ENCODE measurements at regions not wholly inside any gene's neighbourhood (a gene's known extent, or its start where the extent isn't known, plus 50 kb on each side); places are given as distances from the start of the nearest gene placed in this dataset.

DNA sequence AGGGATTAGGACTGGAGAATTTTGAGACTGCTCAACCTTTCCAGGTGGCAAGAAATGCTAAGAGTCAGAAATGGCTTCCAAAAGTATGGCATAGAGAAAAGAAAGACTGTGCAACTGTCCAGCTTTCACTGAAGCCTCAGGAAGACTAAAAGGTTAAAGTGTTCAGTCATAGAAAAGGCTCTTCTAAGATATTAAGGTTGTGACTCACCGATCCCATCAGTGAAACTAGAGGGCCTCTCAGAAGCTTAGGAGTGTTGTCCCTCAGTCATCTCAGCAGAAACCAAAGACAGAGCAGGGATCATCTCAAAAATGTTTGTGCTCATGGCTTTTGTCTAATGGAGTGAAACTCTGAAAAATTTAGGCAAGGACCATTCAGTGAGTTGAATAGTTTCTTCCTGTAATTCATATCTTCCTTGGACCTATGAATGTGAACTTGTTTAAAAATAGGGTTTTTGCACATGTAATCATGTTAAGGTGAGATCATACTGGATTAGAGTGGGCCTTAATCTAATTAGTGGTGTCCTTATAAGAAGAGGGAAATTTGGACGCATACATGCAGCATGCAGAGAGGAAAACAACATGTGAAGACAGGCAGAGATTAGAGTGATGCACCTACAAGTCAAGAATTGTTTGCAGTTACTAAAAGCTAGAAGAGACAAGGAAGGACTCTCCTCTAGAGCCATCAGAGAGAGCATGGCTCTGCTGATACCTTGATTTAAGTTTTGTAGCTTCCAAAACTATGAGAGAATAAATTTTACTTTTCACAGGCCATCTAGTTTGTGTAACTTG lies 71.3 kb downstream of the RPE65 start:
- TF ChIP-seq, protein P1, sequence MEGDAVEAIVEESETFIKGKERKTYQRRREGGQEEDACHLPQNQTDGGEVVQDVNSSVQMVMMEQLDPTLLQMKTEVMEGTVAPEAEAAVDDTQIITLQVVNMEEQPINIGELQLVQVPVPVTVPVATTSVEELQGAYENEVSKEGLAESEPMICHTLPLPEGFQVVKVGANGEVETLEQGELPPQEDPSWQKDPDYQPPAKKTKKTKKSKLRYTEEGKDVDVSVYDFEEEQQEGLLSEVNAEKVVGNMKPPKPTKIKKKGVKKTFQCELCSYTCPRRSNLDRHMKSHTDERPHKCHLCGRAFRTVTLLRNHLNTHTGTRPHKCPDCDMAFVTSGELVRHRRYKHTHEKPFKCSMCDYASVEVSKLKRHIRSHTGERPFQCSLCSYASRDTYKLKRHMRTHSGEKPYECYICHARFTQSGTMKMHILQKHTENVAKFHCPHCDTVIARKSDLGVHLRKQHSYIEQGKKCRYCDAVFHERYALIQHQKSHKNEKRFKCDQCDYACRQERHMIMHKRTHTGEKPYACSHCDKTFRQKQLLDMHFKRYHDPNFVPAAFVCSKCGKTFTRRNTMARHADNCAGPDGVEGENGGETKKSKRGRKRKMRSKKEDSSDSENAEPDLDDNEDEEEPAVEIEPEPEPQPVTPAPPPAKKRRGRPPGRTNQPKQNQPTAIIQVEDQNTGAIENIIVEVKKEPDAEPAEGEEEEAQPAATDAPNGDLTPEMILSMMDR (conservative IDR thresholded peaks at IDR 0.05; ENCODE audit: low read depth, low read length), result no peak
- DNase-seq (ENCODE audit: low read depth), result no peak
- H3K4me3 ChIP-seq (ENCODE audit: low read length), result no peak overlapping the region

DNA sequence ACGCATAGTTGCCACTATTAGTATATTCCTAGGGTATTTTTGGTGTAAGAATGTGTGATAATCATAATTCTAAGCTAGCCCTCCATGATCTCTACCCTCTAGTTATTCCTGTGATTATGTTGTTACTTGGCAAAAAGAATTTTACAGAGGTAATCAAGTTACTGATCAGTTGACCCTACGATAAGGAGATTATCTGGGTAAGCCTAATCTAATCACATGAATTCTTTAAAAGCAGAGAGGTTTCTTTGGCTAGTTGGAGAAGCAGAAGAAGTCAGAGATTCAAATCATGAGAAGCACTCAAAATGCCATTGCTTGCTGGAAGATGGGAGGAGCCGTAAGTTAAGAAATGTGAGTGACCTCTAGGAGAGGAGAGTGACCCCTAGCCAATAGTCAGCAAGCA lies 72.7 kb downstream of the RPE65 start:
- DNase-seq (ENCODE audit: low read depth), result peak; percentile 61
- H3K4me3 ChIP-seq (ENCODE audit: low read length), result no peak overlapping the region
- TF ChIP-seq, protein P1 (conservative IDR thresholded peaks at IDR 0.05; ENCODE audit: low read depth, low read length), result no peak

DNA sequence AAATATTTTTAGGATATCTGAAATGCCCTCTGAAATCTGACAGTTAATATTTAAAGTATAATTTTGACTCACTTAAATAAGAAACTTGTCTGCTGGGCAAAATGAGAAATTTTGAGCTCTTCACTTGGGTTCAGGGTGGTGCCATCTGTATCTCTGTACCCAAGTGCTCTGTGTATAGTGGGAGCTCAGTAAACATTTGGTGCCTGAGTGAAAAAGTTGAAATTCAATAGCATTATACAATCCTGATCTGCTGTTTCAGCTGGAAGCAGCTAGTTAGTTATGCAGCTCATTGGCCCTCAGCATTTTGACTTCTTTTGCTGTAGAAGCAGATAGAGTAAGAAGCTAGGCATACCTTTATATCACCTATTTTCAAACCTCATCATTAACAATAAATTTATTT lies 73.3 kb downstream of the RPE65 start:
- TF ChIP-seq, protein P1 (conservative IDR thresholded peaks at IDR 0.05; ENCODE audit: low read depth, low read length), result no peak
- no peak overlapping the region for H3K4me3 ChIP-seq (ENCODE audit: low read length)
- no peak for DNase-seq (ENCODE audit: low read depth)

DNA sequence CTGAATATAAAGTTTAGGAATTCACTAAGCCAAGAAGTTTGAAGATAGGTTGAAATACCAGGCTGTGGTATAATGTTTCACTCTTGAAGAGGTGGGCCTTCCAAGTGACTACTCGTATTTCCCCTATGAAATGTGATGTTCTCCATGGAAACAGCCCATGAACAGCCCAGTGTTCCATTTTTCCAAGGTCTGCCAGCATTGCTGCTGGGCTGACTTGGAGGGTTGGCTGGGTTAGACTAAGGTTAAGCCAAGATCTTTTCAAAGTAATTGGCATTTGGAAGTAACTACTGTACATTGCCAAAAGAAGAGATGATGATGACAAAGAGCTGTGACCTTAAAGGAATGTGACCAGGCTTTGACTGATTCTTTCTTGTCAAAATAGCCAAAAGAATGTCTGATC lies 73.8 kb downstream of the RPE65 start:
- TF ChIP-seq, protein P1 (conservative IDR thresholded peaks at IDR 0.05; ENCODE audit: low read depth, low read length), result no peak
- no peak overlapping the region for H3K4me3 ChIP-seq (ENCODE audit: low read length)
- no peak for DNase-seq (ENCODE audit: low read depth)

DNA sequence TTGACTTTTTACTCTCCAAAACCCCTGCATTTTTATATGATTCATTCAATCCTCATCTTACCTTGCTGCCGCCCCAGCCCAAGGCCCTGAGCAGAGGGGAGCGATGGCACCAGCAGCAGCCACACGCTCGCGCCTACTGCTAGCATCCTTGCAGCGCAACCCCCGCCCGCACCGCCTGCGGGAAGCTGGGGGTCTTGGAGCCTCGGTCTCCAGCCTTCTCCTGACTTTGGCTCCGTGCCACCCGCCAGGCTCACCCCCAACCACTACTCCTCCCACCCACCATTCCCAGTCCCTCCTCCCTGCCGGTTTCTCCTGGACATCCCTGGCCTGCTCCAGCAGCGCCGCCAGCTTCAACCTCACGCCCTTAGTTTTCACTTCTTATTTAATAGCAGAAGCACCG lies 76.6 kb downstream of the RPE65 start:
- no peak for DNase-seq (ENCODE audit: low read depth)
- TF ChIP-seq, protein P1 (conservative IDR thresholded peaks at IDR 0.05; ENCODE audit: low read depth, low read length), result no peak

DNA sequence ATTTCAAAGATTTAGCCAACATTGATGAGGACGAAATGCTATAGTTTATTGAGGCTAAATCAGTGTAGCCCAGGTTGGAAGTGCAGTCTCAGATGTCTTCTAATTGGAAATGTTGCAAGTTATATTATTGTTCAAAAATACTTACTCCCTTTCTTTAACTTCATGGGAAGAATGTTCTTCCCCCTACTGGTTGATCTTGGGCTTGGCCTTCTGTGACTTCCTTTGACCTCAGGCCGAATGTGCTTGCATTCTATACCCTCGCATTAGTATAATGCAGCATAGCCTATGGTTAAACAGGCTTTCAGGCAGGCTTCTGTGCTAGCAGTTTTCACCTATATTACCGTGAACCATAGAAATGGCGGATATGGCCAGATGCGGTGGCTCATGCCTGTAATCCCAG lies 77.3 kb downstream of the RPE65 start:
- TF ChIP-seq, protein P1 (conservative IDR thresholded peaks at IDR 0.05; ENCODE audit: low read depth, low read length), result no peak

More for the DNA sequence above, 76.6 kb downstream of the RPE65 start:
- no peak overlapping the region for H3K4me3 ChIP-seq (ENCODE audit: low read length)

More for the DNA sequence above, 77.3 kb downstream of the RPE65 start:
- DNase-seq (ENCODE audit: low read depth), result no peak
- no peak overlapping the region for H3K4me3 ChIP-seq (ENCODE audit: low read length)
